Large intestine (tissue), 3 donors: ENCODE measurements at regions not wholly inside any gene's neighbourhood (a gene's known extent, or its start where the extent isn't known, plus 50 kb on each side); places are given as distances from the start of the nearest gene placed in this dataset.
"Not testable (repeated sequence)": the region's sequence is repeated elsewhere in the genome, so short reads cannot be mapped to it uniquely, and the experiment has no call there.

Source experiments
- DNase-seq, 2 donors: peaks; one replicate each; pipeline versions ENCODE4 v3.0.0 to v3.0.0-alpha.2; 2013
- H3K27ac ChIP-seq: one replicate; pipeline ENCODE4 v1.5.1; 2013; ENCODE audit warnings: low read length
- H3K27me3 ChIP-seq: 2 replicates; pipeline ENCODE4 v1.6.1; 2013; ENCODE audit warnings: low read length; ENCODE audit not compliant: control insufficient read depth, insufficient read depth
- H3K36me3 ChIP-seq: 2 replicates; pipeline ENCODE4 v1.6.1; 2013; ENCODE audit warnings: low read length; ENCODE audit not compliant: control insufficient read depth, insufficient read depth
- H3K4me1 ChIP-seq: one replicate; pipeline ENCODE4 v1.6.1; 2013; ENCODE audit warnings: low read length; ENCODE audit not compliant: control insufficient read depth, insufficient read depth
- H3K4me3 ChIP-seq: one replicate; pipeline ENCODE4 v1.5.1; 2013; ENCODE audit warnings: low read length
- H3K9me3 ChIP-seq: one replicate; pipeline ENCODE4 v1.6.1; 2013; ENCODE audit warnings: mild to moderate bottlenecking, low read depth, low read length, moderate library complexity; ENCODE audit not compliant: control insufficient read depth
- WGBS: methylation state at CpG from one replicate; pipeline ENCODE4 v1.1.5; 2013; ENCODE audit warnings: low lambda C conversion rate; ENCODE audit not compliant: insufficient coverage; 5-methylcytosine and 5-hydroxymethylcytosine counted together

DNA sequence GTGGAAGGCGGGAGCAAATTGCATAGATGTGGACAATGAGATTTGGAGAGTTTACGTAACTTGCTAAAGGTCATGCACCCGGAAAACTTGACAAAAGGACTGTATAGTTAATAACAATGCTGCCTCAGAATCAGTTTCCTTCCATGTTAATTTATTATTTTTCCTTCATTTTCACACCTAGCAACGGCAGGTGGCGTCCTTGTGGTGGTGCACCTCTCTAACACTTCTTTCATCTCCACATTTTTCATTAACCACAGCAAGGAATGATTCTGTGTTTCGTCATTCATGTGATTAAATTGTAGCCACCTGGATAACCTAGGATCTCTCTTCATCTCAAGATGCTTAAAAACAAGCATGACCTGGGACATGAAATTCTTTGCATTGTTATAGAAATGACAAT, 2133.0 kb downstream of the NCAM2 start:
- no peaks in the 10 kb centered on the region for H3K9me3 ChIP-seq
- H3K36me3 ChIP-seq: no peaks in the 10 kb centered on the region
- no peak overlapping the region for H3K27ac ChIP-seq
- no peak for DNase-seq
- 69% methylated on average over 2 of the region's 6 CpGs for WGBS
- no peaks in the 10 kb centered on the region for H3K4me1 ChIP-seq
- H3K27me3 ChIP-seq: no peaks in the 10 kb centered on the region
- H3K4me3 ChIP-seq: no peak overlapping the region

DNA sequence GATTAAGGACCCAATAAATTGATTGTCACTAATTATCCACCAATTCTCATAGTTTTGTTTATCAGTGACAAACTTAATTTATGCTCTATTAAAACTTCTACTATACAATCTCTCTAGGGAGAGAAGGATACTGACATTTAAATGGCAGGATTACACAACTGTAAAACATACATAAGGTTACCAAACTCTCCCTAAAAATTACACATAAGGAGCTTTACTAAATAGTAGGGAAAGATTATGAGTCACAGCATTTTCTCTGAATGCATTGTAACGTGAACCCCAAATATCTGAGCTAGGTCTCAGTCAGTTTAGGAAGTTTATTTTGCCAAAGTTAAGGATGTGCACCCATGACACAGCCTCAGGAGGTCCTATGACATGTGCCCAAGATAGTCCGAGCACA, 2140.6 kb downstream of the NCAM2 start:
- no peaks in the 10 kb centered on the region for H3K4me1 ChIP-seq
- H3K4me3 ChIP-seq: no peak overlapping the region
- H3K36me3 ChIP-seq: no peaks in the 10 kb centered on the region
- H3K27me3 ChIP-seq: no peaks in the 10 kb centered on the region
- no peaks in the 10 kb centered on the region for H3K9me3 ChIP-seq
- no CpG with 5 or more reads among the region's 2 CpGs for WGBS
- H3K27ac ChIP-seq: no peak overlapping the region
- DNase-seq: no peak

DNA sequence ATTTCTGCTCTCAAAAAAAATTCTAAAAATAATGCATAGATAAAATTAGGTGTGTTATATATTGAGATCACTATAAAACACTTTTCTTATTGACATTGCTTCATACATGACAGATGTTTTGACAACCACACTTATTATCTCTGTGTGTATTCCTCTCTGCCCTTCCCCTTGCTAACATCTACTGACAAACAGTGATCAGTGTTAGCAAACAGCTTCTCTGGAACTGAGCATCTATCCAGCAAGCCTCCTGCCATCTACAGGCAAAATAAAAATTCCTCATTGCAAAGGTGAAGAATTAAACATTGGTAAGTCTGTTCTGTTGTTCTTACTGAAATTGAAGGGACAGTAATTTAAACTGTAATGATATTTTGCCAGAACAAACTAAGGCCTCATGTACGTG, 2153.9 kb downstream of the NCAM2 start:
- no peak for DNase-seq
- Histone ChIP-seq H3K9me3 (no peaks in the 10 kb centered on the region), H3K27me3 (no peaks in the 10 kb centered on the region), H3K4me3 (no peak overlapping the region), H3K4me1 (no peaks in the 10 kb centered on the region), H3K27ac (no peak overlapping the region), H3K36me3 (no peaks in the 10 kb centered on the region)
- WGBS: no CpG with 5 or more reads among the region's 1 CpG

DNA sequence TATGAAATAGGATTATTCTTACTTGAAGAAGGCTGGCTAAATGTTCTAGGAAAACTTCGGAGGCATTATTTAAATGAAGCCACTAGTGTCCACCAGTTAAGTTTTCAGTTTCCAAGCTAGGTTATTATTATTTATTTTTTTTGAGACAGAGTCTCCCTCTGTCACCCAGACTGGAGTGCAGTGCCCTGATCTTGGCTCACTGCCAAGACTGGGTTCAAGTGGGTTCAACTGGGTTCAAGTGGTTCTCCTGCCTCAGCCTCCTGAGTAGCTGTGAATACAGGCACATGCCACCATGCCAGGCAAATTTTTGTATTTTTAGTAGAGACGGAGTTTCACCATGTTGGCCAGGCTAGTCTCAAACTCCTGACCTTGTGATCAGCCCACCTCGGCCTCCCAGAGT, 2155.6 kb downstream of the NCAM2 start:
- not testable (repeated sequence) for H3K9me3 ChIP-seq, H3K4me3 ChIP-seq, H3K27ac ChIP-seq, H3K36me3 ChIP-seq, H3K27me3 ChIP-seq, DNase-seq, H3K4me1 ChIP-seq
- no CpG with 5 or more reads among the region's 3 CpGs for WGBS

DNA sequence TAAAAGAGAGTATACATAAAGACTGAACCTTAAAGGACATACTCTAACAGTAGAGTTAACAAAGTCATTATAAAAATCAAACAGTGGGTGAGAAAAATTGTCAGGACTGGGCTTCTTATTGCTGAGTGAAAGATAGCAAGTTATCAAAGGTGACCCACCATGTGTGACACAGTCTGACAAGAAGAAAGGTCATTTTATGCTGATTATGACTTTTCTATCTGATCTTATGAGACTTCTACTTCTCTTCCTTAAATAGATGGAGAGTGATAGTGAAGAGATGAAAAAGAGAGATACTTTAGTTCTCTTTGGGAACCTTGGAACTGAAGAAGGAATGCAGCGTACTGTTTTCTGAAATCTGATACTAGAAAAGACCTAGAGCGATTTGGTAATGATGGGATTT, 2157.1 kb downstream of the NCAM2 start:
- Histone ChIP-seq H3K9me3 (no peaks in the 10 kb centered on the region), H3K4me3 (no peak overlapping the region), H3K4me1 (no peaks in the 10 kb centered on the region), H3K27me3 (no peaks in the 10 kb centered on the region), H3K27ac (no peak overlapping the region), H3K36me3 (no peaks in the 10 kb centered on the region)
- WGBS: no CpG with 5 or more reads among the region's 2 CpGs
- no peak for DNase-seq

DNA sequence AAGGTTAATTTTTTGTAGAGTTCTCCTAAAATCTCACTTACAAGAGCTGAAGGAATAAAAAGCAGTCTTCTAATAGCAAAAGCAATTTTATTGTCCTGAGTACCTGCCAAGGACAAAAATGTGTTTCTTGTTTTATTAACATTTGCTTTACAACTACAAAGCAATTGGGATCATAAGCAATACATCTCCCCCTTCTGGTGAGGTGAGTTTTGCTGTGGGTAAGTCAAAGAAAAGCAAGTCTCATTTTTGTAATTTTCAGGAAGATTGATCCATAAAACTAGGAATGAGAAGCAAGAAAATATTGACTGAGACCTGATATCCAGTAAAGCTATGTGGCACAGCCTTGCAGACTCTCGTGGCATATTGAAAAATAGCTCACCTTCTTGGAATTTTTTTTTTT, 2162.7 kb downstream of the NCAM2 start:
- H3K4me1 ChIP-seq: no peaks in the 10 kb centered on the region
- H3K36me3 ChIP-seq: no peaks in the 10 kb centered on the region
- 57% methylated on average over 1 of the region's 1 CpG for WGBS
- no peaks in the 10 kb centered on the region for H3K9me3 ChIP-seq
- no peak overlapping the region for H3K4me3 ChIP-seq
- no peaks in the 10 kb centered on the region for H3K27me3 ChIP-seq
- no peak for DNase-seq
- no peak overlapping the region for H3K27ac ChIP-seq

DNA sequence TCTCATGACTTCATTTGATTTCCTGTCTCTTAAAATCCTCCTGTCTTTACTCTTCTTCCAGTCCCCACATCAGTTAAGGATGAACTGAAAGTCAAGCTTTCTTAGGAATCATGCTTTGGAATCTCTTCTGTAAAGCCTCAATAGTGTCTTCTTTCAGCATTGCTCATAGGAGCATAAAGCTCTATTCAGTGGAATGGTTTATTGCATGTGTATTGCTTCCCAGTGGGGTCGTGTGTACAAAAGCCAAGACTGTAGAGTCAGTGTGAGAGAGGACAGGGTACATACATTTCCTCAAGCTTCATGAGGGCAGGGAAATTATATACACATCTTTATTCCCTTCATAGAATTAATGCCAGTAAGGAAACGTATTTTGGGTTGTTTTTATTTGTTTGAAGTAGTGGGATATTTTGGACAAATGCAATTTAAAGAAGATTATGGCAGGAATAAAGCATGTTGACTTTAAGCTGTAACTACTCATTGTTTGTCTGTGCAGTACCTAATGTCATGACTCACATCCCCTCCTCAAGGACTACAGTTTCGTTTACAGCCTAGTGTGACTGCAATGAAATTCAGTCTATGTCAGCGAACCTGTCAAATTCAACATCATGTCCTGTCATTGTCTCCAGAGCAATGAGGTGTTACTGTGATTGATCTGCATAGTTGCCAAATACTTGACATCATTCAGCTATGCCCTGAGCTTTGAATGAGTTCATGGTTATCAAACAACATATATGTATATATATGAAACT, 2164.2 kb downstream of the NCAM2 start:
- no peak for DNase-seq
- Histone ChIP-seq H3K9me3 (no peaks in the 10 kb centered on the region), H3K4me1 (no peaks in the 10 kb centered on the region), H3K27ac (no peak overlapping the region), H3K27me3 (no peaks in the 10 kb centered on the region), H3K4me3 (no peak overlapping the region), H3K36me3 (no peaks in the 10 kb centered on the region)
- WGBS: 40% methylated on average over 1 of the region's 4 CpGs
